ENCODE measurements at regions not wholly inside any gene's neighbourhood (a gene's known extent, or its start where the extent isn't known, plus 50 kb on each side); places are given as distances from the start of the nearest gene placed in this dataset.

DNA sequence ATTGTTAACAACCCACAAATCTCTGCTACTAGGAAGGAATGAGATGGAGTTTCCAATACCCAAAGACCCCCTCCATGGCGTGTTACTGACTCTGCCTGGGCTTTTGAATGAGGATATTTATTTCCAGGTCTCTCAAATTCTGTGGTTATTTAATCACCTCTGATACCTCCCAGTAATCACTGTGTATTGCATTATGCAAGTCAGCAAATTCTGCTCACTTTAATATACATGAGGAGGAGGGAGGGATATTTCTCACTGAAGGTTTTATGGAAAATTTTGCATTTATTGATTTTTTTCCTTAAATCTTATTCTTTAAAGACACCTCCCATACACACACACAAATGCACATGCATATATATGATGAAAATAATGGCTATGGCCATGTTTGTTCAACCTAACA is 962.9 kb downstream of the VRK1 start:
- POLR2A ChIA-PET = no interaction called here
- BruUV-seq (replicated peaks) = no TSS peak
- ATAC-seq (no peak), DNase-seq (ENCODE audit: low spot score) (no peak), FAIRE-seq (no peak)
- peak; percentile 91 to 93 for TF ChIP-seq MAFK (conservative IDR thresholded peaks at IDR 0.05 in 1 of 2, IDR thresholded peaks at IDR 0.05 in 1 of 2; ENCODE audit: low read length in 2 of 2)
- TF ChIP-seq JUND (CRISPR knock-in tag; IDR thresholded peaks at IDR 0.05) = no peak
- peak; percentile 91 for TF ChIP-seq MAFF (IDR thresholded peaks at IDR 0.05; ENCODE audit: low read depth, low read length)
- TF ChIP-seq HES4 (CRISPR knock-in tag; IDR thresholded peaks at IDR 0.05; ENCODE audit: borderline replicate concordance) = no peak
- TF ChIP-seq ZNF136 (CRISPR knock-in tag; IDR thresholded peaks at IDR 0.05; ENCODE audit: low read depth) = no peak
- no peak for TF ChIP-seq ZNF577 (CRISPR knock-in tag; IDR thresholded peaks at IDR 0.05; ENCODE audit: borderline replicate concordance, low read depth)
- Histone ChIP-seq H3K9me3 (ENCODE audit: low read length) (peaks cover 43% of the 10 kb centered on the region), H3K79me2 (ENCODE audit: insufficient read depth, low read length) (no peaks in the 10 kb centered on the region), H3K36me3 (replicated peaks in 1 of 2; ENCODE audit: control insufficient read depth in 1 of 2, insufficient read depth in 2 of 2, low read length in 2 of 2) (no peaks in the 10 kb centered on the region), H3K4me3 (replicated peaks in 1 of 3; ENCODE audit: insufficient read depth in 1 of 3, low read depth in 2 of 3, low read length in 3 of 3) (no peak overlapping the region), H3K4me2 (ENCODE audit: low read depth, low read length) (no peak overlapping the region), H3K4me1 (ENCODE audit: insufficient read depth, low read length) (no peaks in the 10 kb centered on the region), H3K27ac (ENCODE audit: extremely low read length, insufficient read depth, low read length) (no peak overlapping the region), H4K20me1 (ENCODE audit: insufficient read depth, low read length) (no peaks in the 10 kb centered on the region), H3K9ac (ENCODE audit: insufficient read depth, low read depth, low read length) (no peak overlapping the region), H3K27me3 (ENCODE audit: control insufficient read depth in 1 of 2, insufficient read depth in 2 of 2, low read length in 2 of 2) (peaks cover 0 to 3% of the 10 kb centered on the region in 2 experiments; a peak in 1 of 5 replicates), H2AFZ (ENCODE audit: low read length) (no peak overlapping the region)
- CTCF ChIA-PET (ENCODE audit: low intra/inter-chr PET ratio, low total read pairs) = no interaction called here
- 13% methylated on average over 1 of the region's 1 CpG for WGBS (ENCODE audit: low lambda C conversion rate)
- in situ Hi-C loops (cut with HindIII; ENCODE audit: extremely low pct_ligation_motif_present, low pct_unique_long_range_greater_than_20kb) (no loop called here), intact Hi-C loops (cut with micrococcal nuclease; ENCODE audit: unreplicated experiment) (no loop called here)

DNA sequence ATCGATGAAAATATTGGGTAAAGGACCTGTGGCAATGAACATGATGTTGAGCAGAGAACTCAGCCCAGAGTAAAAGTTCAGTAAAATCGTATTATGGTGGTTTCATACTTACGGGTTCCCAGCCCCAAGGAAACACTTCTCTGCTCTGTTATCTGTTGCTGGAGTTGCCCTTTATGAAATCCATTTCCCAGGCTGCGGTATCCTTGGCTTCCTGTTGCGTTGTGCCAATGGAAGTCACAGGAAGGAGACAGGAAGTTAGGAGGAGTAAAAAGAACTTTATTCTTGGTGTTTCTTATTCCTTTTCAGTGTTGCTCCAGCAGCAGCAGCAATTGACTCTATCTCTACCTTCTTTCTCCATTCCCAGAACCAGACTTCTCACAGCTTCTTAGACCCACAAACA is 965.2 kb downstream of the VRK1 start:
- H3K4me2 ChIP-seq (ENCODE audit: low read depth, low read length) = no peak overlapping the region
- H3K9ac ChIP-seq (ENCODE audit: insufficient read depth, low read depth, low read length) = no peak overlapping the region
- peaks cover 58% of the 10 kb centered on the region for H3K9me3 ChIP-seq (ENCODE audit: low read length)
- TF ChIP-seq SP4 (CRISPR knock-in tag; IDR thresholded peaks at IDR 0.05) (no peak), NCOR1 (IDR thresholded peaks at IDR 0.05; ENCODE audit: borderline replicate concordance, low read length) (no peak), SMARCE1 (IDR thresholded peaks at IDR 0.05; ENCODE audit: borderline replicate concordance) (no peak), SALL2 (CRISPR knock-in tag; IDR thresholded peaks at IDR 0.05) (no peak), TBX2 (CRISPR knock-in tag; IDR thresholded peaks at IDR 0.05; ENCODE audit: borderline replicate concordance) (no peak), ZNF331 (CRISPR knock-in tag; IDR thresholded peaks at IDR 0.05) (no peak)
- TF ChIP-seq, protein P1, sequence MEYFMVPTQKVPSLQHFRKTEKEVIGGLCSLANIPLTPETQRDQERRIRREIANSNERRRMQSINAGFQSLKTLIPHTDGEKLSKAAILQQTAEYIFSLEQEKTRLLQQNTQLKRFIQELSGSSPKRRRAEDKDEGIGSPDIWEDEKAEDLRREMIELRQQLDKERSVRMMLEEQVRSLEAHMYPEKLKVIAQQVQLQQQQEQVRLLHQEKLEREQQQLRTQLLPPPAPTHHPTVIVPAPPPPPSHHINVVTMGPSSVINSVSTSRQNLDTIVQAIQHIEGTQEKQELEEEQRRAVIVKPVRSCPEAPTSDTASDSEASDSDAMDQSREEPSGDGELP (IDR thresholded peaks at IDR 0.05; ENCODE audit: borderline replicate concordance, low read depth) = no peak
- TF ChIP-seq, protein P2, sequence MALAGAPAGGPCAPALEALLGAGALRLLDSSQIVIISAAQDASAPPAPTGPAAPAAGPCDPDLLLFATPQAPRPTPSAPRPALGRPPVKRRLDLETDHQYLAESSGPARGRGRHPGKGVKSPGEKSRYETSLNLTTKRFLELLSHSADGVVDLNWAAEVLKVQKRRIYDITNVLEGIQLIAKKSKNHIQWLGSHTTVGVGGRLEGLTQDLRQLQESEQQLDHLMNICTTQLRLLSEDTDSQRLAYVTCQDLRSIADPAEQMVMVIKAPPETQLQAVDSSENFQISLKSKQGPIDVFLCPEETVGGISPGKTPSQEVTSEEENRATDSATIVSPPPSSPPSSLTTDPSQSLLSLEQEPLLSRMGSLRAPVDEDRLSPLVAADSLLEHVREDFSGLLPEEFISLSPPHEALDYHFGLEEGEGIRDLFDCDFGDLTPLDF (CRISPR knock-in tag; IDR thresholded peaks at IDR 0.05) = no peak
- no peak overlapping the region for H3K27ac ChIP-seq (ENCODE audit: extremely low read length, insufficient read depth, low read length)
- WGBS (ENCODE audit: low lambda C conversion rate) = under 1% methylated on average over 5 of the region's 5 CpGs
- H3K27me3 ChIP-seq (ENCODE audit: control insufficient read depth in 1 of 2, insufficient read depth in 2 of 2, low read length in 2 of 2) = 0 out of 5 replicates have a peak, but pooled peaks cover 0 to under 1% of the 10 kb centered on the region in 2 experiments
- H3K4me1 ChIP-seq (ENCODE audit: insufficient read depth, low read length) = no peaks in the 10 kb centered on the region
- in situ Hi-C loops (cut with HindIII; ENCODE audit: extremely low pct_ligation_motif_present, low pct_unique_long_range_greater_than_20kb) (no loop called here), intact Hi-C loops (cut with micrococcal nuclease; ENCODE audit: unreplicated experiment) (no loop called here)
- H2AFZ ChIP-seq (ENCODE audit: low read length) = no peak overlapping the region
- H4K20me1 ChIP-seq (ENCODE audit: insufficient read depth, low read length) = no peaks in the 10 kb centered on the region
- ChIA-PET POLR2A (no interaction called here), CTCF (ENCODE audit: low intra/inter-chr PET ratio, low total read pairs) (no interaction called here)
- H3K79me2 ChIP-seq (ENCODE audit: insufficient read depth, low read length) = no peaks in the 10 kb centered on the region
- no peak for ATAC-seq
- H3K36me3 ChIP-seq (replicated peaks in 1 of 2; ENCODE audit: control insufficient read depth in 1 of 2, insufficient read depth in 2 of 2, low read length in 2 of 2) = no peaks in the 10 kb centered on the region
- no peak for FAIRE-seq
- no peak for DNase-seq (ENCODE audit: low spot score)
- BruUV-seq (replicated peaks) = no TSS peak
- no peak overlapping the region for H3K4me3 ChIP-seq (replicated peaks in 1 of 3; ENCODE audit: insufficient read depth in 1 of 3, low read depth in 2 of 3, low read length in 3 of 3)

Data from HepG2 (cell line).